Transverse colon (tissue), 4 donors: ENCODE measurements at regions not wholly inside any gene's neighbourhood (a gene's known extent, or its start where the extent isn't known, plus 50 kb on each side); places are given as distances from the start of the nearest gene placed in this dataset.

Source experiments
- DNase-seq: peaks from one replicate; pipeline ENCODE4 v3.0.0-alpha.2; 2019
- H3K27ac ChIP-seq, 4 donors: fragments of 200-600 bp; sonication (generic); 2 replicates each; pipeline ENCODE4 v1.5.1; 2016 to 2018; ENCODE audit warnings: inconsistent platforms in 4 of 4
- H3K27me3 ChIP-seq: fragments of 200-600 bp; sonication (generic); 2 replicates; pipeline ENCODE4 v1.5.1; 2017; ENCODE audit warnings: inconsistent platforms
- H3K36me3 ChIP-seq, 4 donors: fragments of 200-600 bp; sonication (generic); 2 replicates each; pipeline ENCODE4 v1.5.1; 2017 to 2019; ENCODE audit warnings: inconsistent platforms in 4 of 4
- H3K4me1 ChIP-seq, 4 donors: fragments of 200-600 bp; sonication (generic); 2 replicates each; pipeline ENCODE4 v1.5.1; 2017 to 2020; ENCODE audit warnings: inconsistent platforms in 4 of 4
- H3K4me3 ChIP-seq, 4 donors: fragments of 200-600 bp; sonication (generic); 1 replicate in 1 of 4; 2 replicates in 3 of 4; pipeline versions ENCODE4 v1.5.1 to v1.6.1; 2017 to 2019; ENCODE audit warnings: inconsistent platforms in 4 of 4
- H3K9me3 ChIP-seq, 2 donors: fragments of 200-600 bp; sonication (generic); 2 replicates each; pipeline ENCODE4 v1.5.1; 2017 to 2019; ENCODE audit warnings: inconsistent platforms in 2 of 2
- CTCF ChIP-seq, 5 experiments: fragments of 200-600 bp in 3 of 5; fragments of 450-650 bp in 2 of 5; sonication (generic) in 3 of 5; IDR thresholded peaks; 1 replicate in 2 of 5; 2 replicates in 3 of 5; pipeline ENCODE4 v1.5.1; 2016 to 2017; ENCODE audit warnings: antibody characterized with exemption in 5 of 5, inconsistent platforms in 3 of 5, mild to moderate bottlenecking in 2 of 5, moderate library complexity in 1 of 5
- EP300 ChIP-seq: sonication (generic); formaldehyde crosslinking; IDR thresholded peaks from one replicate; pipeline ENCODE4 v1.6.1; 2017; ENCODE audit warnings: antibody characterized with exemption, low read depth
- POLR2A ChIP-seq: fragments of 450-650 bp; IDR thresholded peaks from one replicate; pipeline ENCODE4 v1.6.1; 2016; ENCODE audit warnings: antibody characterized with exemption, mild to moderate bottlenecking, moderate library complexity
- POLR2AphosphoS5 ChIP-seq, 3 donors: sonication (generic); formaldehyde crosslinking; IDR thresholded peaks; one replicate each; pipeline ENCODE4 v1.6.1; 2016; ENCODE audit warnings: antibody characterized with exemption in 3 of 3
- WGBS, 2 donors: methylation state at CpG; one replicate each; pipeline ENCODE4 v1.1.5; 2018; ENCODE audit warnings: low coverage in 1 of 2; 5-methylcytosine and 5-hydroxymethylcytosine counted together
- in situ Hi-C, 4 donors: fragments of 200-750 bp; cut with MboI; loops; one replicate each; pipeline versions ENCODE4 v1.15.0 to v1.15.1; 2017; ENCODE audit warnings: low sequenced_read_pairs in 3 of 4, low pct_ligation_motif_present in 1 of 4, low pct_unique_long_range_greater_than_20kb in 1 of 4
- intact Hi-C: fragments of 100-400 bp; cut with DNase I; formaldehyde crosslinking; loops from one replicate; pipeline ENCODE4 v1.15.1; 2023; ENCODE audit warnings: low total_unique reads

DNA sequence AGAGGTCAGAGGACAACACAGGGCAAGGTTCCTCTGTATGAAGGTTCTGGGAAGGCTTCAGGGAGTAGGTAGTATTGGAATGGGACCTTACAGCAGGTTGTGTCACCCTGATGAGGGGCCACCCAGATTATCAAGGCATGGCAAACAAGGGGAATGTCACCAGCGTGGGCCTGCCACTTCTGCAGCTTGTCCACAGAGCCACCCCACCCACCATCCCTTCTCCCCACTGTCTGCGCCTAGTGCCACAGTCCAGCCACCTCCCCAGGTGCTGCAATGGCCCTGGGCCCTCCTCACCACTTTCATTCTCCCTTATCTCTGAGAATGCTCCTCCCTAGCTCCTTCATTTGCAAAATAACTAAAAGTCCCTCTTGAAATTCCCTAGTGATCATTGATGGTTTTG lies 170.3 kb downstream of the TTC32 start:
- Histone ChIP-seq H3K36me3 (no peaks in the 10 kb centered on the region), H3K27me3 (no peaks in the 10 kb centered on the region), H3K4me3 (no peak overlapping the region), H3K4me1 (peaks cover 0 to 6% (median 0%) of the 10 kb centered on the region in 4 donors), H3K27ac (no peak overlapping the region), H3K9me3 (no peaks in the 10 kb centered on the region)
- intact Hi-C loops (no loop called here), in situ Hi-C loops (no loop called here)
- DNase-seq = no peak
- 80% methylated on average over 1 to 2 of the region's 2 CpGs for WGBS, 2 donors
- TF ChIP-seq POLR2AphosphoS5 (IDR thresholded peaks at IDR 0.05) = no peak
- TF ChIP-seq POLR2A = no peak
- TF ChIP-seq EP300 = no peak
- TF ChIP-seq CTCF (IDR thresholded peaks at IDR 0.05) = no peak

DNA sequence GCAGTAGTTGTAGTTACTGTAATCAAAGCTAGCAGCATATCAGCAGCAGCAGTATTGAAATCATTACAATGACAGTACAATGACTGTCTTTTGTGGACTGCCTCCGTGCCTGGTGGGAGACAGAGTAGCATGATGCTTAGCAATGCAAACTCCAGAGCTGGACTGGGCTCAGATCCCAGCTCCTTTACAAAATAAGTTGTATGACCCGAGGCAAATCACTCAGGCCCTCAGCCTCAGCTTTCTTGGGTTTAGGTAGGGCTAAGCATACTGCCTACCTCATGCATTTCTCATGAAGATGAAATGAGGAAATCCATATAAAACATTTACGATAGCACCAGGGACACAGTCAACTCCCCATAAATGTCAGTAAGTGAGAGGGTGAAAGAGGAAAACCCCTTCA lies 170.7 kb downstream of the TTC32 start:
- no peak for DNase-seq
- Histone ChIP-seq H3K27ac (no peak overlapping the region), H3K27me3 (no peaks in the 10 kb centered on the region), H3K4me3 (no peak overlapping the region), H3K36me3 (no peaks in the 10 kb centered on the region), H3K9me3 (no peaks in the 10 kb centered on the region), H3K4me1 (peaks cover 0 to 6% (median 0%) of the 10 kb centered on the region in 4 donors)
- intact Hi-C loops (no loop called here), in situ Hi-C loops (no loop called here)
- TF ChIP-seq POLR2A = no peak
- TF ChIP-seq POLR2AphosphoS5 (IDR thresholded peaks at IDR 0.05) = no peak
- no peak for TF ChIP-seq CTCF (IDR thresholded peaks at IDR 0.05)
- TF ChIP-seq EP300 = no peak
- WGBS, 2 donors = 73 to 88% methylated on average over 1 to 3 of the region's 3 CpGs

DNA sequence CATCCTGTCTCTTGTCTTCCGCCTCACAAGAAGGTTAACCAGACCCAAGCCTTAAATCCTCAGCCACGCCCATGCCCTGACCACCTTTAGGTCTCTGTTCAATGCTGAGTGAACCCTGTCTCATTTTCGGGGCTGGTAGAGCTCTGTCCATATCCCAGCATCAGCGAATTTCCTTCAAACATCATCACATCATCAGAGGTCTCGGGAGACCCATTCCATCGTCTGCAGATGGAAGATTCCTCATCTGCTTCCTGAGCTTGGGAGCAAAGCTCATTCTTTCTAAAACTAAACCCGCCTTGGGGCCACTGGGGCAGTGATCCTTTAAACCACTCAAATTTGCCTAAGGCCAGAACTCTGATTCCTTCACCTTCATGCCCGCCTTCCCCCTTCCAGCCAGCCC lies 173.7 kb downstream of the TTC32 start:
- no peak overlapping the region for H3K4me3 ChIP-seq
- H3K27ac ChIP-seq = no peak overlapping the region
- in situ Hi-C loops = no loop called here
- no peaks in the 10 kb centered on the region for H3K27me3 ChIP-seq
- 74 to 88% methylated on average over 6 to 8 of the region's 8 CpGs for WGBS, 2 donors
- intact Hi-C loops = no loop called here
- no peak for DNase-seq
- no peaks in the 10 kb centered on the region for H3K36me3 ChIP-seq
- no peak for TF ChIP-seq EP300
- no peak for TF ChIP-seq POLR2A
- TF ChIP-seq POLR2AphosphoS5 (IDR thresholded peaks at IDR 0.05) = no peak
- TF ChIP-seq CTCF (IDR thresholded peaks at IDR 0.05) = no peak
- no peaks in the 10 kb centered on the region for H3K9me3 ChIP-seq
- H3K4me1 ChIP-seq = no peaks in the 10 kb centered on the region

- 81 to 83% methylated on average over 1 to 4 of the region's 4 CpGs for WGBS, 2 donors
- no peaks in the 10 kb centered on the region for H3K4me1 ChIP-seq
- no peaks in the 10 kb centered on the region for H3K36me3 ChIP-seq
- no peak for TF ChIP-seq EP300
- TF ChIP-seq CTCF (IDR thresholded peaks at IDR 0.05) = no peak
- TF ChIP-seq POLR2A = no peak
- no peak for TF ChIP-seq POLR2AphosphoS5 (IDR thresholded peaks at IDR 0.05)
- H3K27ac ChIP-seq = no peak overlapping the region
- no peaks in the 10 kb centered on the region for H3K27me3 ChIP-seq
- intact Hi-C loops (no loop called here), in situ Hi-C loops (no loop called here)
- no peak overlapping the region for H3K4me3 ChIP-seq
- DNase-seq = no peak
- H3K9me3 ChIP-seq = no peaks in the 10 kb centered on the region
Observed at GRCh38 chr2:19725392-19725791, 176.4 kb downstream of the TTC32 start.
